ENCODE measurements at regions not wholly inside any gene's neighbourhood (a gene's known extent, or its start where the extent isn't known, plus 50 kb on each side); places are given as distances from the start of the nearest gene placed in this dataset.

DNA sequence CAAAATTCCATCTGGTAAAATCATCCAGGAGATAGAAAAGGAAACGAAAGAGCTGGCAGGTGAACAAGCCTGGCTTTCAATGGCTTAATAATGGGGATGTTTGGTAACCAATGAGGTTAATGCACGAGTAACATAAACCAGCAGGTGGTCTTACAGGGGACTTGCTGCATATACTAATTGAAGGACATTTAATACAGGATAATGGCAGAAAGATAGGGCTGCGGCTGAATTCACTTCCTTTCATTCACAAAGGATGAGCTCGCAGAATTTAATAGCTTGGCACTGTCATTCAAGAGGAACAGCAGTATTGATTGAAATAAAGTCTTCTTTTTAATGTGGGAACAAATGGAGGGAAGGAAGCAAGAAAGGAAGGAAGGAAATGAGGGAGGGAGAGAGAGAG is 156.3 kb upstream of the RAI2 start:
- Mint-ChIP-seq H3K4me1 (ENCODE audit: low read depth) (no peaks in the 10 kb centered on the region), H3K27me3 (ENCODE audit: low read depth) (peaks cover 2% of the 10 kb centered on the region), H3K36me3 (ENCODE audit: low read depth) (no peaks in the 10 kb centered on the region), H3K27ac (ENCODE audit: unreplicated experiment) (no peak overlapping the region), H3K4me3 (ENCODE audit: unreplicated experiment) (no peak overlapping the region), H3K9me3 (ENCODE audit: low read depth) (peaks cover 2% of the 10 kb centered on the region)
- no peak for DNase-seq (ENCODE audit: low spot score)
- TF ChIP-seq, protein P1, sequence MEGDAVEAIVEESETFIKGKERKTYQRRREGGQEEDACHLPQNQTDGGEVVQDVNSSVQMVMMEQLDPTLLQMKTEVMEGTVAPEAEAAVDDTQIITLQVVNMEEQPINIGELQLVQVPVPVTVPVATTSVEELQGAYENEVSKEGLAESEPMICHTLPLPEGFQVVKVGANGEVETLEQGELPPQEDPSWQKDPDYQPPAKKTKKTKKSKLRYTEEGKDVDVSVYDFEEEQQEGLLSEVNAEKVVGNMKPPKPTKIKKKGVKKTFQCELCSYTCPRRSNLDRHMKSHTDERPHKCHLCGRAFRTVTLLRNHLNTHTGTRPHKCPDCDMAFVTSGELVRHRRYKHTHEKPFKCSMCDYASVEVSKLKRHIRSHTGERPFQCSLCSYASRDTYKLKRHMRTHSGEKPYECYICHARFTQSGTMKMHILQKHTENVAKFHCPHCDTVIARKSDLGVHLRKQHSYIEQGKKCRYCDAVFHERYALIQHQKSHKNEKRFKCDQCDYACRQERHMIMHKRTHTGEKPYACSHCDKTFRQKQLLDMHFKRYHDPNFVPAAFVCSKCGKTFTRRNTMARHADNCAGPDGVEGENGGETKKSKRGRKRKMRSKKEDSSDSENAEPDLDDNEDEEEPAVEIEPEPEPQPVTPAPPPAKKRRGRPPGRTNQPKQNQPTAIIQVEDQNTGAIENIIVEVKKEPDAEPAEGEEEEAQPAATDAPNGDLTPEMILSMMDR (IDR thresholded peaks at IDR 0.05) = no peak

DNA sequence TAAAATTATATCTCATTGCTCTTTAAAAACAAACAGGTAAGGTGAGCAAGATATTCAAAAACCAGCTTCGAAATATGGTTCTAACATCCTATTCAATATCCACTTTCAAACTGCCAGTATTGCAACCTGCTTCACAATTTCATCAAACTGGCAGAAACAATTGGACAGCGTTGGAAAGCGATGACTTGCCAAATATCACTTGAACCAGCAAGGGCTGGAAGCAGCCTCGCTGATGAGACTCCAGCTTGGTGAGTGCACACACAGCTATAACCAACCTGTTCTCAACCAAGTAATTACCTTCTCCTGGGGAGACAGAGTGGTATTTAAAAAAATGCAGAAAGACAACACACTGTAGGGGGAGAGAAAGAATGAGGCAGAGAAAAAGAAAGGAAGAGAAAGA is 155.8 kb upstream of the RAI2 start:
- DNase-seq (ENCODE audit: low spot score) = no peak
- H3K9me3 Mint-ChIP-seq (ENCODE audit: low read depth) = peaks cover 2% of the 10 kb centered on the region
- H3K4me3 Mint-ChIP-seq (ENCODE audit: unreplicated experiment) = no peak overlapping the region
- H3K27ac Mint-ChIP-seq (ENCODE audit: unreplicated experiment) = no peak overlapping the region
- no peaks in the 10 kb centered on the region for H3K4me1 Mint-ChIP-seq (ENCODE audit: low read depth)
- peaks cover 2% of the 10 kb centered on the region for H3K27me3 Mint-ChIP-seq (ENCODE audit: low read depth)
- no peaks in the 10 kb centered on the region for H3K36me3 Mint-ChIP-seq (ENCODE audit: low read depth)
- TF ChIP-seq, protein P1 (IDR thresholded peaks at IDR 0.05) = no peak

DNA sequence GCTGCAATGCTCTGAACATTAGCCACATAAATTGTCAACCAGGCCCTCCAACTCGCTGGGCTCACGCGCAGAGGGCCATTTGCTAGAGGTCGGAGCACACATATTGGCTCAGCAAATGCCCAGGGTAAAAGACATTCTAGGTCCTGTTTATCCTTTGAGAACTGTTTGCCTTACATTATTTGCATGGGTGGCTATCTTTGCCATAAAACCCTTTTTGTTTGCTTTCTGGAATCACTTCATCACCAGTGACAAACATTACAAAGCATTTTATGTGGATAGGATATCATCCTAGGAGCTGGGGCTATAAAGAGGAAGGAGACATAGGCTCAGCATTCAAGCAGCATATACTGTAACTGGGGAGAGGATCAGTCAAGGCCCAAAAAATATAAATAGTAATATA is 149.2 kb upstream of the RAI2 start:
- no peaks in the 10 kb centered on the region for H3K4me1 Mint-ChIP-seq (ENCODE audit: low read depth)
- H3K27ac Mint-ChIP-seq (ENCODE audit: unreplicated experiment) = no peak overlapping the region
- no peaks in the 10 kb centered on the region for H3K9me3 Mint-ChIP-seq (ENCODE audit: low read depth)
- TF ChIP-seq, protein P1 (IDR thresholded peaks at IDR 0.05) = no peak
- H3K27me3 Mint-ChIP-seq (ENCODE audit: low read depth) = peaks cover 2% of the 10 kb centered on the region
- no peak overlapping the region for H3K4me3 Mint-ChIP-seq (ENCODE audit: unreplicated experiment)
- no peaks in the 10 kb centered on the region for H3K36me3 Mint-ChIP-seq (ENCODE audit: low read depth)
- no peak for DNase-seq (ENCODE audit: low spot score)

DNA sequence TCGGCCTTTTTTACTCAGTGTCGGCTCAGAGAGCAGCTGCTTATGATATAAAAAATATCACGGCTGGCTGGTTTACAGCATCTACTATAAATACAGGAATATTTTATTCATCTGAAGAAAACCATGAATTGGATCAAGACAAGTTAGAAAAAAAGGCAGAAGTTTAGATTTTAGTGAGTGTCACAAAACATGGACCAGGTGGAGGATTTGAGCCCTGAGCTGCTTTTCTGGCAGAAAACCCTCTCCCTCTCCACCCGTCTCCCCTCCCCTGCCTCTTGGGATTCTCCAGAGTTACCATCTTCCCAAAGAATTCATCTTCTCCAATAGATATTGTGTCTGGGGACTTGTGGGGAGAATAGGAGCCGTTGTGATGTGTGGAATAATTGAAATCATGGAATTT is 142.8 kb upstream of the RAI2 start:
- no peaks in the 10 kb centered on the region for H3K4me1 Mint-ChIP-seq (ENCODE audit: low read depth)
- H3K36me3 Mint-ChIP-seq (ENCODE audit: low read depth) = no peaks in the 10 kb centered on the region
- peaks cover 5% of the 10 kb centered on the region for H3K9me3 Mint-ChIP-seq (ENCODE audit: low read depth)
- H3K4me3 Mint-ChIP-seq (ENCODE audit: unreplicated experiment) = no peak overlapping the region
- no peaks in the 10 kb centered on the region for H3K27me3 Mint-ChIP-seq (ENCODE audit: low read depth)
- DNase-seq (ENCODE audit: low spot score) = no peak
- TF ChIP-seq, protein P1 (IDR thresholded peaks at IDR 0.05) = no peak
- no peak overlapping the region for H3K27ac Mint-ChIP-seq (ENCODE audit: unreplicated experiment)

DNA sequence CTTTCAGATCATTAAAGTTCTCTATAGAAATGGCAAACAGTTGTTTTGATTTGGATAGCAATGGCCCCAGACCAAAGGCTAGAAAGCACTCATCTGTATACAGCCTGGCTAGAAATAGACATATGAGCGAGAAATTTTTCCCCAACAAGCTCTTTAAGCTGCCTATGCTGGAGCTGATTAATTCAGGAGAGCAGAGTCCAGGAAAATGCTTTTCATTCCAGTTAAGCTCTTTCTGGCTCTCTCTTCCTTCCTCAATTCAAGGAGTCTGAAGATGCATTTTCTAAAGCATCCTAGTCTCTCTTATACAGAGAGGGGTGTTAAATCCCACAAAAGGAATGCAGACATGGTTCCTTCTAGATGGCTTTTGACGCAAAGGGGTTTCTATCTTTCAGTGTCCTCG is 141.7 kb upstream of the RAI2 start:
- H3K4me3 Mint-ChIP-seq (ENCODE audit: unreplicated experiment) = no peak overlapping the region
- no peaks in the 10 kb centered on the region for H3K27me3 Mint-ChIP-seq (ENCODE audit: low read depth)
- H3K27ac Mint-ChIP-seq (ENCODE audit: unreplicated experiment) = no peak overlapping the region
- no peaks in the 10 kb centered on the region for H3K4me1 Mint-ChIP-seq (ENCODE audit: low read depth)
- TF ChIP-seq, protein P1 (IDR thresholded peaks at IDR 0.05) = no peak
- H3K9me3 Mint-ChIP-seq (ENCODE audit: low read depth) = peaks cover 8% of the 10 kb centered on the region
- no peak for DNase-seq (ENCODE audit: low spot score)
- no peaks in the 10 kb centered on the region for H3K36me3 Mint-ChIP-seq (ENCODE audit: low read depth)
